BLaER1 treated with 17β-estradiol and CSF1 and Interleukin-3, amounts not matched to agents 10 nM and 100 nM (cell line): ENCODE measurements at regions not wholly inside any gene's neighbourhood (a gene's known extent, or its start where the extent isn't known, plus 50 kb on each side); places are given as distances from the start of the nearest gene placed in this dataset.
"Not testable (repeated sequence)": the region's sequence is repeated elsewhere in the genome, so short reads cannot be mapped to it uniquely, and the experiment has no call there.

ENCODE experiments used
- H3K27ac ChIP-seq, 11 experiments: shearing (Covaris generic); formaldehyde crosslinking; 2 replicates each; pipeline ENCODE4 v1.8.1; 2022
- H3K27me3 ChIP-seq, 11 experiments: shearing (Covaris generic); formaldehyde crosslinking; 2 replicates each; pipeline ENCODE4 v1.8.1; 2022
- H3K36me3 ChIP-seq, 11 experiments: shearing (Covaris generic); formaldehyde crosslinking; 2 replicates each; pipeline ENCODE4 v1.8.1; 2022
- H3K4me1 ChIP-seq, 10 experiments: shearing (Covaris generic); formaldehyde crosslinking; 2 replicates each; pipeline ENCODE4 v1.8.1; 2022
- H3K4me2 ChIP-seq, 11 experiments: shearing (Covaris generic); formaldehyde crosslinking; 2 replicates each; pipeline ENCODE4 v1.8.1; 2022
- H3K4me3 ChIP-seq, 10 experiments: shearing (Covaris generic); formaldehyde crosslinking; 2 replicates each; pipeline ENCODE4 v1.8.1; 2022
- H3K9ac ChIP-seq, 11 experiments: shearing (Covaris generic); formaldehyde crosslinking; 2 replicates each; pipeline ENCODE4 v1.8.1; 2022
- H3K9me3 ChIP-seq, 11 experiments: shearing (Covaris generic); formaldehyde crosslinking; replicated peaks in 1 of 11; 2 replicates each; pipeline ENCODE4 v1.8.1; 2022
- H4K20me1 ChIP-seq, 11 experiments: shearing (Covaris generic); formaldehyde crosslinking; 2 replicates each; pipeline ENCODE4 v1.8.1; 2022
- Cebpa-rat ChIP-seq, 11 experiments: shearing (Covaris generic); IDR thresholded peaks; 2 replicates each; pipeline ENCODE4 v1.8.1; 2022

GRCh38 chr5:85533341-85534047 is 1084.2 kb upstream of the COX7C start:
- no peak for TF ChIP-seq Cebpa-rat (IDR thresholded peaks at IDR 0.05)
- Histone ChIP-seq H3K36me3 (no peaks in the 10 kb centered on the region), H3K9ac (no peak overlapping the region), H3K9me3 (no peaks in the 10 kb centered on the region), H4K20me1 (no peaks in the 10 kb centered on the region), H3K27ac (no peak overlapping the region), H3K4me2 (no peak overlapping the region), H3K4me1 (peaks cover 4 to 7% (median 6%) of the 10 kb centered on the region in 10 experiments; a peak in 17 of 20 replicates), H3K4me3 (no peak overlapping the region), H3K27me3 (peaks cover 0 to 45% (median 0%) of the 10 kb centered on the region in 11 experiments; a peak in 4 of 22 replicates)

- H3K4me2 ChIP-seq, result peak overlapping the region; percentile 16 to 57 (median 31); a peak in 15 of 22 replicates
- H3K36me3 ChIP-seq, result no peaks in the 10 kb centered on the region
- H3K4me3 ChIP-seq, result no peak overlapping the region
- TF ChIP-seq Cebpa-rat (IDR thresholded peaks at IDR 0.05), result no peak
- H4K20me1 ChIP-seq, result no peaks in the 10 kb centered on the region
- H3K27ac ChIP-seq, result no peak overlapping the region
- no peaks in the 10 kb centered on the region for H3K9me3 ChIP-seq
- peaks cover 4 to 10% (median 6%) of the 10 kb centered on the region in 10 experiments; a peak in 18 of 20 replicates for H3K4me1 ChIP-seq
- H3K27me3 ChIP-seq, result peaks cover 0 to 68% (median 0%) of the 10 kb centered on the region in 11 experiments; a peak in 4 of 22 replicates
- H3K9ac ChIP-seq, result no peak overlapping the region
Observed at GRCh38 chr5:85538362-85538761, 1079.4 kb upstream of the COX7C start.

DNA sequence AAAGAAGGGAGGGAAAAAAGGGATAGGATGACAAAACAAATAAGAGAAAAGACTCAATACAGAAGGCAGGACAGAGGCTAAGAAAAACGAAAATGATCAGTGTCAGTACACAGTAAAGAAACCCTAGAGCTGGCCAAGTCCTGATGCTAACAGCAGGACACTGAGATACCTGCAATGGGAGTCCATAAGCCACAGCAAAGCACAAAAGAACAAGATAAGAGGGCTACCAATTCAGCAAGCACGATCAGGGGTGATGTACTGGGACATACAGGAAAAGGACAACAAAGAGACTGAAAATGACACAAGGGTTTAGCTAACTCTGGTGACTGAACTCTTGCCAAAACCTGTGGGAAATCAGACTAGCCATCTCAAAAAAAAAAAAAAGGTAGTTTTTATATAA is 1072.6 kb upstream of the COX7C start:
- no peak for TF ChIP-seq Cebpa-rat (IDR thresholded peaks at IDR 0.05)
- no peak overlapping the region for H3K4me3 ChIP-seq
- H3K27me3 ChIP-seq, result peaks cover 0 to 29% (median 0%) of the 10 kb centered on the region in 11 experiments; a peak in 3 of 22 replicates
- no peak overlapping the region for H3K4me2 ChIP-seq
- no peak overlapping the region for H3K27ac ChIP-seq
- no peaks in the 10 kb centered on the region for H4K20me1 ChIP-seq
- H3K36me3 ChIP-seq, result no peaks in the 10 kb centered on the region
- no peak overlapping the region for H3K9ac ChIP-seq
- peaks cover 0 to 11% (median 4%) of the 10 kb centered on the region in 11 experiments; a peak in 9 of 22 replicates for H3K9me3 ChIP-seq
- no peaks in the 10 kb centered on the region for H3K4me1 ChIP-seq

DNA sequence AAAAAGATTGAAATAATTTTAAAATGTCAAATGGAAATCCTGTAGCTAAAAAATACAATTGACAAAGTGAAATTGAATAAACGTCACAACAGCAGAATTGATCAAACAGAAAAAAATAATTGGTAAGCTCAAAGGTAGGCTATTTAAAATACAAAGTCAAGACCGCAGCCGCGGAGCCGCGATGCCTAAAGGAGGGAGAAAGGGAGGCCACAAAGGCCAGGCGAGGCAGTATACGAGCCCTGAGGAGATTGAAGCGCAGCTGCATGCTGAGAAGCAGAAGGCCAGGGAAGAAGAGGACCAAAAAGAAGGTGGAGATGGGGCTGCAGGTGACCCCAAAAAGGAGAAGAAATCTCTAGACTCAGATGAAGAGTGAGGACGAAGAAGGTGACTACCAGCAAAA is 1068.5 kb upstream of the COX7C start:
- H3K9me3 ChIP-seq, result peaks cover 0 to 34% (median 8%) of the 10 kb centered on the region in 11 experiments; a peak in 10 of 22 replicates
- H3K36me3 ChIP-seq, result no peaks in the 10 kb centered on the region

GRCh38 chr5:85549836-85550599 is 1067.7 kb upstream of the COX7C start:
- H3K9ac ChIP-seq, result no peak overlapping the region
- TF ChIP-seq Cebpa-rat (IDR thresholded peaks at IDR 0.05), result no peak
- H3K4me3 ChIP-seq, result no peak overlapping the region
- no peaks in the 10 kb centered on the region for H3K36me3 ChIP-seq
- no peak overlapping the region for H3K4me2 ChIP-seq
- H4K20me1 ChIP-seq, result no peaks in the 10 kb centered on the region
- H3K9me3 ChIP-seq, result peaks cover 0 to 34% (median 8%) of the 10 kb centered on the region in 11 experiments; a peak in 10 of 22 replicates
- H3K27me3 ChIP-seq, result 0 out of 22 replicates have a peak, but pooled peaks cover 0 to under 1% (median 0%) of the 10 kb centered on the region in 11 experiments
- no peak overlapping the region for H3K27ac ChIP-seq
- H3K4me1 ChIP-seq, result no peaks in the 10 kb centered on the region

More for the DNA sequence above, 1068.5 kb upstream of the COX7C start:
- Histone ChIP-seq H3K4me3 (no peak overlapping the region), H3K27me3 (0 out of 22 replicates have a peak, but pooled peaks cover 0 to 3% (median 0%) of the 10 kb centered on the region in 11 experiments), H3K27ac (no peak overlapping the region), H4K20me1 (no peaks in the 10 kb centered on the region), H3K4me1 (no peaks in the 10 kb centered on the region), H3K9ac (no peak overlapping the region), H3K4me2 (no peak overlapping the region)
- TF ChIP-seq Cebpa-rat (IDR thresholded peaks at IDR 0.05), result no peak

DNA sequence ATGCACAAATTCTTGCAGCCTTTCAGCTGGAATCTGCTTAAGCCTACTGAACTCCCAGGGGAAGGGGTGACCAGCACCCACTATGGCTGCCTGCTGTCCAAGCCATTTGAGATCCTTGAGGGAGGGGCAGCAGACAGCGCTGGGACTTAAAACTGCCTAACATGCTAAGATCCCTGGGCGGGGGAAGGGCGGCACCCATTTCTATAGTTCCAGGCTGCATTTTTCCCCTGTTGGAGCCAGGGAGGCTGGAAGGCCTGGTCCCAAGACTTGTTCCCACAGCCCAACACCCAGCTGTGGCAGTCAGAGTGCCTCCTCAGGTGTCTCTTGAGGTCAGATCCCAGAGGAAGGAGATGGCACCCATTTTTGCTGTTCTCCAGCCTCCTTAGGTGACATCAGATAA is 1061.3 kb upstream of the COX7C start:
- Histone ChIP-seq H3K36me3 (no peaks in the 10 kb centered on the region), H3K4me1 (no peaks in the 10 kb centered on the region), H3K4me2 (no peak overlapping the region), H3K27me3 (no peaks in the 10 kb centered on the region), H3K9ac (no peak overlapping the region), H3K4me3 (no peak overlapping the region), H3K9me3 (peaks cover 0 to 53% (median 0%) of the 10 kb centered on the region in 11 experiments; a peak in 4 of 22 replicates), H4K20me1 (no peaks in the 10 kb centered on the region), H3K27ac (no peak overlapping the region)
- TF ChIP-seq Cebpa-rat (IDR thresholded peaks at IDR 0.05), result no peak

DNA sequence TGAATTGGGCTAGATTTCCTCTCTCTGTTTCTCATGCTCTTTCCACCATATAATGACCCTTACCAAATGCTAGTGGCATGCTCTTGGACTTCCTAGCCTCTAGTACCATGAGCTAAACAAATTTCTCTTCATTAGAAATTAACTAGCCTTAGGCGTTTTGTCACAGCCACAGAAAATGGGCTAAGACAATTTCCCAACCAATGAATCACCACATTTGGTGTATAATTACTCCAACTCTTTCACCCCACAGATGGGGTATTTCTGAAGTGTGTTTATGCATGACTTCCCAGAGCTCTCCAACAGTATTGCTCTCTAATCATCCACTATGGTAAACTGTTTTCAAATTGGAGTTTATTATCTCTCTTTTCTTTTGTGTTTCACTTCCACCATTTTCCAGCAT is 1041.1 kb upstream of the COX7C start:
- Histone ChIP-seq H3K27me3 (no peaks in the 10 kb centered on the region), H3K4me3 (no peak overlapping the region), H3K9me3 (no peaks in the 10 kb centered on the region), H3K36me3 (no peaks in the 10 kb centered on the region), H3K9ac (no peak overlapping the region), H3K27ac (no peak overlapping the region), H3K4me1 (no peaks in the 10 kb centered on the region), H4K20me1 (no peaks in the 10 kb centered on the region), H3K4me2 (no peak overlapping the region)
- TF ChIP-seq Cebpa-rat (IDR thresholded peaks at IDR 0.05), result no peak

- not testable (repeated sequence) for H3K4me2 ChIP-seq, H3K27ac ChIP-seq, H3K27me3 ChIP-seq, H4K20me1 ChIP-seq, H3K36me3 ChIP-seq, H3K4me1 ChIP-seq, H3K4me3 ChIP-seq, H3K9ac ChIP-seq
- peaks cover 0 to 21% (median 7%) of the 10 kb centered on the region in 11 experiments; a peak in 11 of 22 replicates for H3K9me3 ChIP-seq
Observed at GRCh38 chr5:85587806-85588205, 1029.9 kb upstream of the COX7C start.

DNA sequence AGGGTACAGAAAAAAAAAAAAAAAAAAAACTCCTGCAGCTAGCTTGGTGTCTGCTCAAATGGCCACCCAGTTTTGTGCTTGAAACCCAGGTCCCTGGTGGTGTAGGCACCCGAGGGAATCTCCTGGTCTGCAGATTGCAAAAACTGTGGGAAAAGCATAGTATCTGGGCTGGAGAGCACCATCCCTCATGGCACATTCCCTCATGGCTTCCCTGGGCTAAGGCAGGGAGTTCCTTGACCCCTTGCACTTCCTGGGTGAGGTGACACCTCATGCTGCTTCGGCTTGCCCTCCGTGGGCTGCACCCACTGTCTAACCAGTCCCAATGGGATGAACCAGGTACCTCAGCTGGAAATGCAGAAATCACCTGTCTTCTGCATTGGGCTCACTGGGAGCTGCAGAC is 1029.5 kb upstream of the COX7C start:
- not testable (repeated sequence) for H3K36me3 ChIP-seq, H3K4me3 ChIP-seq, H3K4me2 ChIP-seq, H4K20me1 ChIP-seq, H3K4me1 ChIP-seq, H3K27me3 ChIP-seq, H3K9ac ChIP-seq, H3K27ac ChIP-seq
- peaks cover 0 to 19% (median 6%) of the 10 kb centered on the region in 11 experiments; a peak in 11 of 22 replicates for H3K9me3 ChIP-seq
